B cell (primary cell): ENCODE measurements at regions not wholly inside any gene's neighbourhood (a gene's known extent, or its start where the extent isn't known, plus 50 kb on each side); places are given as distances from the start of the nearest gene placed in this dataset.

Source experiments
- ATAC-seq: fragments of 200-7000 bp; cut with Tn5 transposase; one replicate; pipeline ENCODE4 v1.10.0; 2021; ENCODE audit warnings: low read depth, mild to moderate bottlenecking, moderate number of reproducible peaks, moderate library complexity
- CTCF ChIA-PET: fragments of 350-600 bp; sonication (Branson Sonifier 250); formaldehyde crosslinking; loops from one replicate; lab custom pipeline; 2021; ENCODE audit warnings: antibody characterized with exemption, inconsistent platforms; lab: Charles Lee
- POLR2A ChIA-PET: fragments of 350-600 bp; sonication (Branson Sonifier 250); formaldehyde crosslinking; loops from one replicate; lab custom pipeline; 2021; ENCODE audit warnings: antibody characterized with exemption; lab: Charles Lee
- DNase-seq: peaks from one replicate; pipeline ENCODE4 v3.0.0; 2013
- H2AFZ ChIP-seq: 2 replicates; pipeline ENCODE4 v1.6.1; 2012; ENCODE audit warnings: mild to moderate bottlenecking, low read depth, low read length; ENCODE audit not compliant: insufficient read depth, poor library complexity, severe bottlenecking
- H3K27ac ChIP-seq, 2 donors: 1 replicate in 1 of 2; 2 replicates in 1 of 2; pipeline ENCODE4 v1.5.1; 2012 to 2013; ENCODE audit warnings: low read length in 2 of 2, mild to moderate bottlenecking in 2 of 2, moderate library complexity in 1 of 2
- H3K27me3 ChIP-seq, 4 experiments: fragments of 200-600 bp in 1 of 4; sonication (generic) in 1 of 4; replicated peaks in 1 of 4; 1 replicate in 2 of 4; 2 replicates in 2 of 4; pipeline versions ENCODE4 v1.6.1 to v1.7.0; 2013 to 2016; ENCODE audit warnings: low read length in 3 of 4, mild to moderate bottlenecking in 2 of 4, mixed read lengths in 1 of 4, moderate library complexity in 1 of 4; ENCODE audit not compliant: insufficient read depth in 4 of 4, control insufficient read depth in 3 of 4; ENCODE audit errors: control extremely low read depth in 1 of 4
- H3K36me3 ChIP-seq, 2 experiments: replicated peaks in 1 of 2; 1 replicate in 1 of 2; 2 replicates in 1 of 2; pipeline versions ENCODE4 v1.6.1 to v1.7.1; 2013; ENCODE audit warnings: low read length in 1 of 2; ENCODE audit not compliant: insufficient read depth in 2 of 2, control insufficient read depth in 1 of 2; ENCODE audit errors: control extremely low read depth in 1 of 2, extremely low read depth in 1 of 2
- H3K4me1 ChIP-seq, 2 donors: fragments of 200-600 bp in 1 of 2; sonication (generic) in 1 of 2; 1 replicate in 1 of 2; 2 replicates in 1 of 2; pipeline versions ENCODE4 v1.5.1 to v1.6.1; 2013 to 2017; ENCODE audit warnings: low read length in 2 of 2; ENCODE audit not compliant: control insufficient read depth in 2 of 2, insufficient read depth in 2 of 2
- H3K4me2 ChIP-seq: replicated peaks from 2 replicates; pipeline ENCODE3; 2012; ENCODE audit warnings: mild to moderate bottlenecking, low read depth, low read length; ENCODE audit not compliant: poor library complexity, severe bottlenecking
- H3K4me3 ChIP-seq, 5 experiments: fragments of 200-600 bp in 1 of 5; sonication (generic) in 1 of 5; 1 replicate in 3 of 5; 2 replicates in 2 of 5; pipeline versions ENCODE4 v1.5.1 to v1.7.0; 2011 to 2016; ENCODE audit warnings: low read length in 4 of 5, mild to moderate bottlenecking in 4 of 5, low read depth in 2 of 5, control low read depth in 1 of 5, moderate library complexity in 1 of 5; ENCODE audit not compliant: insufficient read depth in 1 of 5; ENCODE audit errors: control extremely low read depth in 1 of 5, extremely low read depth in 1 of 5
- H3K79me2 ChIP-seq: fragments of 200-600 bp; sonication (generic); one replicate; pipeline ENCODE4 v1.6.0; 2016; ENCODE audit warnings: low read length; ENCODE audit not compliant: control insufficient read depth, insufficient read depth
- H3K9ac ChIP-seq: fragments of 200-600 bp; sonication (generic); 2 replicates; pipeline ENCODE4 v1.6.1; 2017; ENCODE audit warnings: mild to moderate bottlenecking, low read length, moderate library complexity
- H3K9me3 ChIP-seq, 3 donors: one replicate each; pipeline versions ENCODE4 v1.6.1 to v1.7.1; 2013; ENCODE audit warnings: low read length in 2 of 3; ENCODE audit not compliant: control insufficient read depth in 2 of 3, insufficient read depth in 1 of 3; ENCODE audit errors: control extremely low read depth in 1 of 3
- H4K20me1 ChIP-seq: 2 replicates; pipeline ENCODE4 v1.6.0; 2012; ENCODE audit warnings: mild to moderate bottlenecking, low read length; ENCODE audit not compliant: insufficient read depth, control insufficient read depth, poor library complexity, severe bottlenecking
- H3K27ac Mint-ChIP-seq: one replicate; pipeline ENCODE4 v1.8.0; 2021; ENCODE audit warnings: mixed read lengths
- H3K27me3 Mint-ChIP-seq: one replicate; pipeline ENCODE4 v1.8.0; 2021; ENCODE audit warnings: mixed read lengths
- H3K4me1 Mint-ChIP-seq: one replicate; pipeline ENCODE4 v1.8.0; 2021; ENCODE audit warnings: mixed read lengths
- H3K4me3 Mint-ChIP-seq: one replicate; pipeline ENCODE4 v1.8.0; 2021; ENCODE audit warnings: mixed read lengths
- H3K9me3 Mint-ChIP-seq: one replicate; pipeline ENCODE4 v1.8.0; 2022; ENCODE audit warnings: mixed read lengths; ENCODE audit not compliant: insufficient read depth
- CTCF ChIP-seq: fragments of 200-600 bp; IDR thresholded peaks from one replicate; pipeline ENCODE4 v1.8.0; 2022; ENCODE audit warnings: antibody characterized with exemption, mild to moderate bottlenecking
- EZH2 ChIP-seq: IDR thresholded peaks from 2 replicates; pipeline ENCODE4 v1.6.1; 2012; ENCODE audit warnings: borderline replicate concordance, low read depth, mild to moderate bottlenecking, moderate library complexity, low read length; ENCODE audit not compliant: insufficient read depth, poor library complexity, severe bottlenecking
- WGBS: methylation state at CpG from one replicate; pipeline ENCODE4 v1.1.5; 2013; ENCODE audit warnings: missing lambda C conversion rate; ENCODE audit not compliant: insufficient coverage; 5-methylcytosine and 5-hydroxymethylcytosine counted together
- intact Hi-C: fragments of 100-400 bp; cut with micrococcal nuclease; formaldehyde crosslinking; loops from one replicate; pipeline ENCODE4 v1.10.0; 2022

- Histone ChIP-seq H2AFZ (peak overlapping the region; percentile 38), H4K20me1 (no peaks in the 10 kb centered on the region), H3K4me3 (no peak overlapping the region), H3K4me1 (peaks cover 10 to 23% of the 10 kb centered on the region in 2 donors), H3K4me2 (peak overlapping the region; percentile 25), H3K9ac (no peak overlapping the region), H3K9me3 (peaks cover 0 to 8% (median 4%) of the 10 kb centered on the region in 3 donors), H3K36me3 (no peaks in the 10 kb centered on the region), H3K27ac (peak overlapping the region; percentile 66 to 68), H3K27me3 (no peaks in the 10 kb centered on the region), H3K79me2 (no peaks in the 10 kb centered on the region)
- intact Hi-C loops, result no loop called here
- TF ChIP-seq CTCF, result no peak
- ATAC-seq (peak; percentile 65), DNase-seq (peak; percentile 35)
- Mint-ChIP-seq H3K4me3 (peak overlapping the region; percentile 11), H3K9me3 (peaks cover 2% of the 10 kb centered on the region), H3K4me1 (peaks cover 26% of the 10 kb centered on the region), H3K27me3 (no peaks in the 10 kb centered on the region), H3K27ac (peak overlapping the region; percentile 74)
- CTCF ChIA-PET, result interaction anchor here (1.0 to 1.1 kb wide), 2 partner anchors 24 to 92 kb away, joined by 3 to 4 read pairs; no protein-coding TSS in a partner anchor
- POLR2A ChIA-PET, result no interaction called here
Measured at GRCh38 chr20:39538317-39538716, 576.2 kb downstream of the DHX35 start.

- Histone ChIP-seq H3K36me3 (no peaks in the 10 kb centered on the region), H3K4me2 (no peak overlapping the region), H3K27ac (no peak overlapping the region), H3K27me3 (no peaks in the 10 kb centered on the region), H3K9me3 (peaks cover 0 to 8% (median 4%) of the 10 kb centered on the region in 3 donors), H3K79me2 (no peaks in the 10 kb centered on the region), H3K9ac (no peak overlapping the region), H4K20me1 (no peaks in the 10 kb centered on the region), H2AFZ (no peak overlapping the region), H3K4me1 (peaks cover 10 to 21% of the 10 kb centered on the region in 2 donors), H3K4me3 (no peak overlapping the region)
- intact Hi-C loops, result no loop called here
- ATAC-seq (no peak), DNase-seq (no peak)
- H3K9me3 Mint-ChIP-seq, result peaks cover 2% of the 10 kb centered on the region
- no CpG with 5 or more reads among the region's 1 CpG for WGBS
- peaks cover 22% of the 10 kb centered on the region for H3K4me1 Mint-ChIP-seq
- ChIA-PET POLR2A (no interaction called here), CTCF (no interaction called here)
- H3K27ac Mint-ChIP-seq, result no peak overlapping the region
- no peak overlapping the region for H3K4me3 Mint-ChIP-seq
- H3K27me3 Mint-ChIP-seq, result no peaks in the 10 kb centered on the region
- TF ChIP-seq EZH2, result no peak
- TF ChIP-seq CTCF, result no peak
Measured at GRCh38 chr20:39535301-39535700, 573.2 kb downstream of the DHX35 start.
